KG1 (cell line): ENCODE measurements at regions not wholly inside any gene's neighbourhood (a gene's known extent, or its start where the extent isn't known, plus 50 kb on each side); places are given as distances from the start of the nearest gene placed in this dataset.

Source experiments
- DNase-seq: peaks from one replicate; lab custom pipeline; 2025; lab: John Stamatoyannopoulos, UW

DNA sequence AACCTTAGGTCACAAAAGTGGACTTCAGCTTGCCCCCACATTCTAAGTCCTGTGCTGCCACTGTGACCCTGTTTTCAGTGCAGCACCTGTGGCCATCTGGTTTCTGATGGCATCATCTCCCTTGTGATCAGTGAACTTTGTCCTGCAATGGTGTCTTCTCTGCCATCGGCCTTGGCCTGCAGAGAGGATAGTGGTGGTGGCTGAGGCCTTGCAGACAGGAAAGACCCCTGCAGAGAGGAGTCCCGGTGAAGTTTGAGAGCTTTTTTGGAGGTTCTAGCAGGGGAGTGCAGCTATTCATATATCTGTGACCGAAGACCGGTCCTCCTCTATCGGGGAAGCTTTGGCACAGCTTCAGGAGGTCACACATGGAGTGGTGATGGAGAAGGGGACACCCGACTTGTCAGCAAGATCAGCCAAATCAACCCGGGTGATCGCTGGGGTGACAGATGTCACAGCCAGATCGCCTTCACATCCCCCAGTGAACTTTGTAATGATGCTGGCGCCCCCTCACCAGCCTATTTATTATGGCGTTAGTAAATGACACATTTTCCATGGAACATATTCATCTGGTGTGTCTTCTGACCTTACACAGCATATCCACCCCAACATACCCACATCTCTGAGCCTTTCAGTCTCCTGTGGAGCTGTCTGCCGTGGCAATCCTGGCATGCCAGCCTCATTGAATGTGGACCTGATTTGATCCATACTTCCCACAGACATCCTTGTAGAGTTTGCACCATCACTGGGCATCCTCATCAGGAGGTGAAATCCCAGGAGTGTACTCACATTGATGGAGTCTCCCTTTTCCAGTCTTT, 136.1 kb downstream of the PAPOLA start:
- no peak for DNase-seq

DNA sequence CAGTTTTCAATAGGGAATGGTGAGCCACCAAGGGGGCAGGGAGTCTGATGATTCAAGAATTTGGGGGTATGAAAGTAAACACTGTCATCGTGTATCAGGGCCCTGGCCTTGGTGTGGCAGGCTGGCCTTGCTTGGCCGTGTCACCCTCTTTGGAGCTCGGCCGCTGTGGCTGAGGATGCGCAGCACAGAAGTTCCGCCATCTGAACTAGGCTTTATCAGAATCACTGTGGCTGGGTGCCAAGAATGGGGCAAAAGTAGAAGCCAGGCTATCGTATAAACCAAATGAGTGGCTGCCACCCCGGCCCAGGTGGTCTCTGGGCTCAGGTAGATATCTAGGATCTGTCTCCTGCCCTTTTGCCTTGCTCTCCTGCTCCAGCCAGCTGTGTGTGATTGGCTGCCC, 137.4 kb downstream of the PAPOLA start:
- no peak for DNase-seq

DNA sequence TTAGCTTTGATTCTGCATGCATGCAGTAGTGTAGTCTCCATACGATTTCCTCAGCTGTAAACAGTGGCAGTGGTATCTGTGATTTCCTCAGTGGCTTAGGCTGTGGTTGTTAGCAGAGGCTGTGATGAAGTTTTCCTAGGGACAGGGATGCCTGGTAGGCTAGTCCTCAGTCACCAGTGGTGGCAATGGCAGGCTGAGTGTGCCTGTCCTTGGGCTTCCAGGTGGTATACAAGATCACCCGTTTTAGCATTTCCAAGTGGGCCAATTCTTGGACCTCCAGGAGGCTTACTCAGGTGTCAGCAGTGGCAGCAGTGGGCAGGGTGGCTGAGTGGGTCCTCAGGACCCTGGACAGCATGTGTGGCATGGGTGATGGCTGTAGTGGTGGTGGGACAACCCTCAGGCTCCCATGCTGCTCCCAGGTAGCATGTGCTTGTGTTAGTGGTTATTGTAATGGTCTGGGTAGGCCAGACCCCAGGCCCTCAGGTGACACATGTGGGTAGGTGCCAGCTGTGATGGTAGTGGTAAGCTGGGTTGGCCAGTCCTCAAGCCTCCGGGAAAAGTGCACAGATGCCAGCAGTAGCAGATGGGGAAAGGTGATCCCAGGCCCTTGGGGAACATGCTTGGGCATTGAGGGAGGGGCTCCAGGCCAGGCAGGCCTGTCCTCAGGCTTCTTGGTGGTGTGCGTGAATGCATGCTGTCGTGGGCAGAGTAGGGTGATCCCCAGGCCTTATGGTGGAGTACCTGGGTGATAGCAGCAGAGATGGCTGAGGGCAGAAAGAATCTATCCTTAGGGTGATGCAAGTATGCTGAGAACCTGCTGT, 146.5 kb downstream of the PAPOLA start:
- no peak for DNase-seq

DNA sequence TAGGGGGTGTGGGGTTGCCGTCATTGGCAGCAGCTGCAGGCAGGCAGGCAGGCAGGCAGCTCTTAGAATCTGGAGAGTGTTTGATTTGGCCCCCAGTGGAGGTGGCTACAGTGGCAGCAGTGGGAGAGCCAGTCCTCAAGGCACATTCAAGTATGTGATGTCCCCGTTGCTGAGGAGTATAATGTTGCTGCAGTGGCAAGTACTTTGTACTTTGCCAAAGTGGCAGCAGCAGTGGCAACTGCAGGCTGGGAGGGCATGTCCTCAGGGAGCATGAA, 147.1 kb downstream of the PAPOLA start:
- no peak for DNase-seq

DNA sequence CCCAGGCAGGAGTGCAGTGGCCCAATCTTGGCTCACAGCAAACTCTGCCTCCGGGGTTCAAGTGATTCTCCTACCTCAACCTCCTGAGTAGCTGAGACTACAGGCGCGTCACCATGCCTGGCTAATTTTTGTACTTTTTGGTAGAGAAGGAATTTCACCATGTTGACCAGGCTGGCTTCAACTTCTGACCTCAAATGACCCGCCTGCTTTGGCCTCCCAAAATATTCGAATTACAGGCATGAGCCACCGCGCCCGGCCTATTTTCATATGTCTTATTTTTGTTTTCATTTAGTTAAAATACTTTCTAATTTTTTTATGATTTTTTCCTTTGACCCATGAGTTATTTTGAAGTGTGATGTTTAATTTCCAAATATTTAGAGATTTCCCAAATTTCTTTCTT, 143.6 kb upstream of the VRK1 start:
- no peak for DNase-seq

DNA sequence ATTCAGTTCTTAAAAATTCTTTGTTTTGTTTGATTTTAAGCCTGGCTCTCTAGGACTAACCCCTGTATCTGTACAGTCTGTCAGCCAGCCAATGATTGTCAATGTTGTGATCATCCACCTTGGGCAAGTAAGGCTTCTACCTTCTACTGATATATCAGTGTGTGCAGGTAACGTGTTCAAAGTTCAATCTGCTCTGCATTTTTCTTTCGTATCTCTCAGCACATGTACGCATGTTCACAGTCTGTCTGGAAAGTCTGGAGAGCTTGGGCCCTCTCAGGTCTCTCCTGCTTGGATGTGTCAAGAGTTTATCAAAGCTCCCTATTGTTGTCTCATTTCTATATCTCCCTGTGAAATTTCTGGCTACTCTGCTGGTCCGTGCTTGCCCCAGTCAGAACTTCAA, 138.6 kb upstream of the VRK1 start:
- DNase-seq = no peak

DNA sequence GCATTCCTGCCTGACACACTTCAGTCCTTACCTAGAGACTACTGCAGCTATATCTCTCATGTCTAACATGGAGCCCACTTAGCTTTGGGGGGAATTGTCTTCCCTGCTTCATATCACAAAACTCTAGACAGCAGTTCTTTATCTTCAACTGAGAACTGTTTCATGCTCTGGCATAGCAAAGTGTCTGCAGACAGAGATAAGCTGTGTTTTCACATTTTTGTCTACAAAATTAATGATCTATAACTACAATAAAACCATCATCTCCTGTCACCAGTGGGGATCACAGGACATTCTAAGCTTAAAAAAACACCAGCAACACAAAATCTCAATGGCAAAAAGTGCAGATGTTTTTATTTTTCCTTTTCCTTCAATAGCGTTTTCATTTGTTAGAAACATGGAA, 137.1 kb upstream of the VRK1 start:
- no peak for DNase-seq

DNA sequence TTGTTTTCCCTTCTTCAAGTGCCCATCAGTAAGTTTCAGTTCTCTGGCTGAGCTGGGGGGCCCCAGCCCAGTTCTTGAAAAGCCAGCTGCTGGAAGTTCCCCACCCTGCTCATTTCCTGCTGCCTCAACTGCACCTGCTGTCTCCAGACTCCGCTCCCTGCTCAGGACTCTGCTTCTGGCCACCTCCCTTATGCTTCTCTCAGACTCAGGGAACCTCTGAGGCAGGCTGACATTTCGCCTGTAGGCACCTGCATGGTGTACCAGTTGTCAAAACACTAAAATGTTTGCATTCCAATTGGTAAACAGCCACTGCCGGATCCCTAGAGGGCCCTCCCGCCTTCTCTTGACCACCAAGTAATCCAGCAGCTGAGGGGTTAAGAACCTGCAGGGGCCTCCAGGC, 136.5 kb upstream of the VRK1 start:
- no peak for DNase-seq

DNA sequence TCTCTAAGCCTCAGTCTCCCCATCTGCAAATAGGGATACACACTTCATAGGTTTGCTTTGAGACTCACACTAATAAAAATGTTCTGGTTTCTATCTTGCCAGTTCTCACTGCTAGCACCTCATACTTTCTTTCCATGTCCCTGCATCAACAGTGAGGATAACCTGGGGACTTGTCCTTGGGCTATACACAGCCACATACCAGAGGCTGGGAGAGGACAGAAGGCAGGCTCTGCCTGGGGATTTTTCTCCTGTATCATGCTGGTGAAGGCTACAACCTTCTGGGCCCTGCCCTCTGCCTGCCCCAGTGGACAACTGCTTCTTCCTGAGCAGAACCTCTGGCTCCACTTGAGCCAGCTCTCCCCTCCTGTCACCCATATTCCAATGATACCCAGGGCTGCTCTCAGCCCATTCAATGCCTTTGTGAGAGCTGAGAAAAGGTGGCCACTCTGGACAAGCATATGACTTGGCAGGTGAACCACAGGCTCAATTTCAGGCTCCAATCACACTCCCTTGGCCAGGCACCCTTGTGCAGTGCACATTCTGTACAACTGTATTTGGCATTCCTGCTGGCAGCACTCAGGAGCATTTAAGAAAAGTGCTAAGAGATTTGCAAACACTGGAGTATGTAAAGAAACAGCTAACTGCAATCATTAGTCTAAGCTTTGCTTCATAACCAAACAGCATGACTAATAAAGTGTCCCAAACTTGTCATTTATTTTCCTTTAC, 135.8 kb upstream of the VRK1 start:
- DNase-seq = no peak

DNA sequence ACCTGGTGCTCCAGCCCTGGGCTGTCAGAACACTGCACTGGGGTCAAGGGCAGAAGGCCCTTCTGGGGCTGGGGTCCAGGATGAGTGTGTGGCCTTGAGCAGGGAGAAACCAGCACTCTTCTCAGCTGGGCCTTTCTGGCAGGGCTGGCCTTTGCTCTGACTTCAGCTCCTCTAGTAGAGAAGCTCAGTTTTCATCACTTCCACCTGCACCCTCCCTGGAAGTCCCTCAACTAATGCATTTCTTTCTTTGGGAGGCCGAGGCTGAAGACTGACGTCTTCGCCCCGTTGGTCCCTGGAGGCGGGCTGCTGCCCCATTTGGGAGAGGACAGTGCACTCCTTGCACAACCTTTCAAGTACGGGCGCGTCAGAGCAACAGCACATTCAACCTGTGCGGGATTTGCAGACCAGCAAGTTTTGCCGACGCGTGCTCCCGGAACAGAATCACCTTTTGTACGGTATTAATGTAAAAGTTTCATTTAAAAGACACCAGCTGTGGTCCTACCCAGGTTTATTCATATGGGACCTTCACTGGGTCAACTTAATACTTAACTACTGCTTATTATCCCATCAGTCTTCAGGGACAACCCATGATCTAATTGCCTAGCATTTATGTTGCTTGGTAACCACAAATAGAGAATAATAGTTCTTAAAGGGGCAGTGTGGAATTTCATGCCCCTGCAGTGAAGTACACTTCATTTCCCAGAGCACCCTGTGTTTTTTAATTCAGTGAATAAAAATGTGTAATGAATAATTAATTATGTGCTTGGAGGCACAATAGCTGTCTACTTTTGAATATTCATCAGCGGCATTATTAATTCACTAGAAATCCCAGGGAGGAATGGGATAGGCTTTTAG, 134.8 kb upstream of the VRK1 start:
- no peak for DNase-seq

DNA sequence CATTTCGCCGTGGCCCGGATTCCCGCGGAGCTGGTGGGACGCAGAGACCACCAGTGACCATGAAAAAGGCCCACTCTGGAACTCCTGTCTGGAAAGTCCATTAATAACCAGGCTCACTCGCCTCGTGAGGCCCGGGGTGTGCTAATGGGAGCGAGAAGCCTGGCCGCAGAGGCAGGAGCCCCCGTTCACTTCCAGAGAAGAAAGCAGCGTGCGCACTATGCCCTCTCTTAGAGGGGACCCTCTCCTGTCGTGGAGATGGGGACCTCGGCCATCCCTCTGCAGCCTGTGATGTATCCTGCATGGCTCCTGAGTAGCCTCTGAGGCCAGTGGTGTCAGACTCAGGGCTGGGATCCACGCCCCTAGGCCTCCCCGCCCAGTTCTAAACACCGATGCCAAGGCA, 134.1 kb upstream of the VRK1 start:
- DNase-seq = no peak

DNA sequence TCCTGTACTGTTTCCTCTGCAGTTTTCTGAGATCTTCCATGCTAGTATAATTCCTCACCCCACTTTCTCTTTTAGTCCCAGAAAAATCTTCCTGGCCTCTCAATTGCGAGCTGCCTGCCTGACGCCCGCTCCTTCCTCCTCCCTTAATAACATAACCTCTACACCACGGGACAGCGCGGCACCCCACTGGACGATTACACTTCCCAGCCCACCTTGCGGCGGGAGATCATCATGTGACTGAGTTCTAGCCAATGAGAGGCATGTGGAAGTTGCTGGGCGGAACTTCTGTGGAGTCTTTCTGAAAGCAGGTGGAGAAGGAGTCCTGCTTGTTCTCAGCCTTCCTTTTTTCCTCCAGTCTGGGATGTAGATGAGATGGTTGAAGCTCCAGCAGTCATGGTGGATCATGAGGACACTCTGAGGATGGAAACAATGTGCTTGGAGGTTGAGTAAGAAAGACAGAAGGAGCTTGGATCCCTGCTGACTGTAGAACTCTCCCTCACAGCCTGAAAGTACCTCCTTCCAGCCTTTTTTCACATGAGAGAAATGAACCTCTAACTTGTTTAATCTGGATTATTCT, 133.6 kb upstream of the VRK1 start:
- no peak for DNase-seq

DNA sequence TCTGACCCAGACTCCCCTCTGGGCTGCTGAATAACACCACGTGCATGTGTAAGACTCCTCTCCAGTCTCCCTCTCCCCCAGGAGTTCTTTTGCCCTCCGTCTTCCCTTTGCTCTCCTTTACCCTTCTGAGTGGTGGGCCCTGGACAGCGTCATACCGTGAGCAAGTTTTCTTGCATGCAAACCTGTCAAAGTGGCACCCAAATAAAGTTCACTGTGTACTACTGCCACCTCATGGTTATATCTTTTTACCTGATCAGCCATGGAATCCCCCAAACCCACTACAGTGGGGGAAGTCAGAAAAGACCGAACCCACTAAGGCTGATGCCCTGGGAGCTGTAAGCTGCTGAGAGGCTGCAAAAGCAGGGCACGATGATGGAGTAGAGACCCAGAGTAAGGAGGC, 131.1 kb upstream of the VRK1 start:
- no peak for DNase-seq

DNA sequence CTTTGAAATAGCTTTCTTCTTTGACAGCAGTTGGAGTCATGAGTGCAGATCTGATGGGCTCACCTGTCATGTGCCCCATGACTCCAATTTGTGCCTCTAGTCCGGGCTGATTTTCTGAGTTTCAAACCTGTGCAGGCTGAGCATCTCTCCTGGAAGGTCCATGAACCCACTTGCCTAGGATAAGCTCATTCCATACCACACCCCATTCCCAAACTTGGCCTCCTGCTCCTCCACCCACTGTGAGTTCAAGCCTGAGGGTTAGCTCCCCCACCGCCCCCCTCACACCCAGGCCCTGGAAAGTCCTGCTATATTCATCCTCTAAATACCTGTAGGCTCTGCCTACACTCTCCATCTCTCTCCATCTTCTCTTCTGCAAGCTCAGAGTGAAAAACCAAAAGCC, 126.8 kb upstream of the VRK1 start:
- no peak for DNase-seq

DNA sequence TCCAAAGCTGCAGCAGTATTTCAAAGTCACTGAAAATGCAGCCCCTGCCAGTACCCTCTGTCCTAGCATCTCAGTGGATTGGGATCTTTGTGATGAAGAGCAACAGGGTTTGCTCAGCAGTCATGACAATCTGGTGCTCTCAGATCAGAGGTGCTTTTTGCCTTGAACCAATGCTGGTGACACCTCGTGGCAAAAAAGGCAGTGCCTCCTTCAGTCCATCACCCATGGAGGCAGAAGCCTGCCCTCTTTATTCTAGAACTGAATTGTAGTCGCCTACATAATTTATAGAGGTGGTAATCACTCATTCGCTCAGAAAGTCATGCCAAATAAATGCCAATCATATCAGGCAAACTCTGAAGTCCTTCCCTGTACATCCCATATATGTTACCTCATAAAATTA, 126.0 kb upstream of the VRK1 start:
- DNase-seq = no peak

DNA sequence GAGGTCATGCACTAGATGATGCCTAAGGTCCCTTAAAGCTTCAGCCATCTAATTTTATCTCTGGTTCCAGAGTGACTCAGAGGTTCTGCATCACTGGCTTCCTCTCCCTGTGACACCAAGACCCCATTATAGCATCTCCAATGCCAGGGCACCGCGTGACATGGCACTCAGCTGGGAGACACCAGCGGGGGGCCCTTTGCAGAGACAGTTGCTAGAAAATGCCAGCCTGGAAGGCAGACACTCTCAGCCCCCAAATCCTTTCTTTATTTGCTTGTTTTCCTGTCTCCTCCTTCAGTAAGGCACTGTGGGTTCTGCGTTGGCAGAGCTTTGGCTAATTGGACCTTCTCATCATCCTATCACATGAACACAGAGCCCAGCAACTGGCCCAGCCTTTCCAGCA, 123.5 kb upstream of the VRK1 start:
- no peak for DNase-seq

DNA sequence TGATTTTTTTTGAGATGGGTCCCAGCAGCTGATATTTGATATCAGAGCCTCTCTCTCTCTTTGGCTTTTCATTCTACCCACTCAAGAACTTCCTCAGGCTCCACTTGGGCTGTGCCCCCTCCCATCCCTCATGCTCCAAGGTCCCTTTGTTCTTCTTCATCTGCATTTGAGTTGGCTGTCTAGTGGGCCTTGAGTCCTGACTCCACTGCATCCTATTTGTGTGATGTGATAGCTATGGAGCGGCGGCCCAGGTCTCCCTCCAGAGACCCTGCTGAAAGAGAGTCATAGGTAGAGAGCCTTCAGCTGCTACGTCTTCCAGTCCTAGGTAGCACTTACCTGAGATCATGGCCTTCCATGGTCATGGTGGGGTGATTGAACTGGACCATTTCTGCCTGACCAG, 123.1 kb upstream of the VRK1 start:
- no peak for DNase-seq

DNA sequence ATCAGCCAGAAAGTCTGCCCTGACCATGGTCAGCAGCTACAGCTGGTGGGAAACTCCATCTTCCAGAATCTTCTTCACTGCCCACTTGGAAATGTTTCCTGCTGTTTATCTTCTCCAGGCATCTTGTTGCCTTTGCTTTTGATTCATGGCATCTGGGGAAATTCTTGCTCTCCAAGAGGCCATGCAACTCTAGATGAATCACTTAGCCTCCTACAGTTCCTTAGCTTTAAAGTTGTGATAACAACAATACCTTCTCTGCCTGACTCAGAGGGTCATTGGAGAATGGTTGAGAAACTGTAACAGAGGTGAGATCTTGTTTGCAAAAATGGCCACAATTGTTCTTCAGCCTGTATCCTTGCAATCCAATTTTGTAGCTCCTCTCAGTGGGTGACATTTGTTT, 121.0 kb upstream of the VRK1 start:
- DNase-seq = no peak

DNA sequence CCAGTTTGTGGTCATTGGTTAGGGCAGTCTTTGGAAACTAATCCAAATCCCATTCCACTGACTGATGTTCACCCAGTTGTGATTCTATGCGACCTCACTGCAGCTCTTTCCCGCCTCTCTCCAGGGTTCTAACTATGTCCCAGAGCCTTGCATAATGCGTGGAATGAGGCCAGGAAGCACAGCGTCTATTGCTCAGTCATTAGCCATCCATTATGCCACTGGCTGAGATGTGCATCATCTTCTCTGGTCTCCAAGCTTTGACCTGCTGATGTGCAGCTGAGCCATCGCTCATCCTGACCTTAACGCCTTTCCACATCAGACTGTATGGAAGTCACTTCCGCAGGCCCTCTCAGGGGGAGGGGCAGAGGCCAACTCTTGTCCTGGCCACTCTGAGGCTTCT, 115.4 kb upstream of the VRK1 start:
- DNase-seq = no peak

DNA sequence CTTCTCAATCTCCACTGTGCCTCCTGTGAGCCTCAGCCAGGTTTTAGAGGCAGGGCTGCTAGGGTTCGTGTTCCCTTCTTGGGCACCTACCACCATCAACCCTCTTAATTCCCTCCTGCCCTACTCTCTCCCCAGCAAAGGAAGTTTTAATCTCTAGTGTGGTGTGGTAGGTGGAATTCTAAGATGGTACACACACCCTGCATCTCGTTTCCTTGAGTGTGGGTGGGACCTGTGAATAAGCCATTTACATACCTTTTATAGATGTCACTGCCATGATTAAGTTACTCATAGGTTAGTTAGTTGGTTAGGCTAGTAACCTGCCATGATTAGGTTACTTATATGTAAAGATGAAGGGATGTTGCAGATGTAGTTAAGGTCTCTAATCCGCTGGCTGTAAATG, 114.8 kb upstream of the VRK1 start:
- no peak for DNase-seq

DNA sequence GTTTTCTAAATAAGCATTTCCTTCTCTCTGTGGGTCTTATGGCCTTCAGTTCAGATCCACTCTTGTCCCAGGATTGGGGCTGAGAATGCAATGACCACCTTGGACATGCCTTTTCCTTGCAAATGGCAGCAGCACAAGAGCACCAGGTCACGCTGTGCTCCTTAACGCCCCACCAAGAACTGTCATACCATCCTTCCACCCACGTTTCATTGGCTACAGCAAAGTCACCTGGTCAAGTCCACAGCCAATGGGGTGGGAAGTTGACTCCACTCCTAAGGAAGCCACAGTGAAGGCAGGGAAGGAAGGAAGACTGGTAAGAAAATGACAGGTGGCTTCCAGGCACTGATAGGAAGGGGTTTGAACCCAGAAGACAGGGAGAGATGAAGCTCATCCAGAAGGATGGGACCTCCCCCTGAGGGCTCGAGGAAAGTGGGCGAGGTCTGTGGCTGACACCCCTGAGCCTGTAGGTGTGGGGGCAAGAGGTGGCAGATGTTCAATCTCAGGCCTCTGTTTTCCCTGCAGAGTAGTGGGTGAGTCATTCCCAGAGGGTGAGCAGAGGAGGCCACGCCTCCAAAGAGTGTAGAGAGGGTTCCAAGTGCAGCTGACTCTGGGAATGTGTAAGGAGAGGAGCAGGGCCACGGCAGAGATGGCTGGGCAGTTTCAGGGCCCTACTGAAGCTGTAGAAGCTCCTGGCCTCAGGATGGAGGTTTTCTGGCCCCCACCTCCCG, 113.5 kb upstream of the VRK1 start:
- no peak for DNase-seq
